ENCODE measurements at regions not wholly inside any gene's neighbourhood (a gene's known extent, or its start where the extent isn't known, plus 50 kb on each side); places are given as distances from the start of the nearest gene placed in this dataset.

- TF ChIP-seq KLF1 (tag by site-specific recombination; IDR thresholded peaks at IDR 0.05) (no peak), ZNF76 (tag by site-specific recombination; IDR thresholded peaks at IDR 0.05; ENCODE audit: borderline replicate concordance, low read depth) (no peak), GFI1B (tag by site-specific recombination; IDR thresholded peaks at IDR 0.05) (no peak), CTCF (tag by site-specific recombination; IDR thresholded peaks at IDR 0.05) (no peak), ZNF211 (tag by site-specific recombination; IDR thresholded peaks at IDR 0.05; ENCODE audit: low read depth) (no peak), ZNF645 (tag by site-specific recombination; IDR thresholded peaks at IDR 0.05) (no peak), ZFP3 (tag by site-specific recombination; IDR thresholded peaks at IDR 0.05; ENCODE audit: low read depth) (no peak), ZBTB7A (tag by site-specific recombination; IDR thresholded peaks at IDR 0.05; ENCODE audit: low read depth) (no peak)
These were observed 711.2 kb downstream of the KCNA4 start for GRCh38 chr11:29305456-29306232.
